WTC11 (cell line): ENCODE measurements at regions not wholly inside any gene's neighbourhood (a gene's known extent, or its start where the extent isn't known, plus 50 kb on each side); places are given as distances from the start of the nearest gene placed in this dataset.

ENCODE experiments used
- CTCF ChIP-seq: fragments of 200-600 bp; IDR thresholded peaks from 2 replicates; pipeline ENCODE4 v1.8.0; 2022; ENCODE audit warnings: antibody characterized with exemption
- FOXJ3 ChIP-seq: sonication (generic); formaldehyde crosslinking; IDR thresholded peaks from 2 replicates; pipeline ENCODE4 v1.9.0; 2021; ENCODE audit warnings: missing genetic modification reagents, mild to moderate bottlenecking, borderline replicate concordance
- KAT7 ChIP-seq: sonication (generic); formaldehyde crosslinking; IDR thresholded peaks from 2 replicates; pipeline ENCODE4 v1.8.1; 2023; ENCODE audit warnings: missing genetic modification reagents, mild to moderate bottlenecking, borderline replicate concordance
- MAX ChIP-seq: sonication (generic); formaldehyde crosslinking; IDR thresholded peaks from 2 replicates; pipeline ENCODE4 v1.8.0; 2022; ENCODE audit warnings: mild to moderate bottlenecking, missing genetic modification reagents
- NR1H2 ChIP-seq: sonication (generic); formaldehyde crosslinking; IDR thresholded peaks from 2 replicates; pipeline ENCODE4 v1.9.0; 2021; ENCODE audit warnings: mild to moderate bottlenecking, moderate library complexity, missing genetic modification reagents
- ZBTB43 ChIP-seq: sonication (generic); formaldehyde crosslinking; IDR thresholded peaks from 2 replicates; pipeline ENCODE4 v1.8.1; 2023; ENCODE audit warnings: mild to moderate bottlenecking, missing genetic modification reagents

GRCh38 chr6:90891355-90891754 lies 304.5 kb upstream of the MAP3K7 start:
- no peak for TF ChIP-seq KAT7 (CRISPR knock-in tag)
- TF ChIP-seq NR1H2 (CRISPR knock-in tag): no peak
- TF ChIP-seq CTCF: no peak
- TF ChIP-seq FOXJ3 (CRISPR knock-in tag): no peak
- no peak for TF ChIP-seq MAX
- TF ChIP-seq ZBTB43 (CRISPR knock-in tag): no peak
